GM18511 (cell line): ENCODE measurements at regions not wholly inside any gene's neighbourhood (a gene's known extent, or its start where the extent isn't known, plus 50 kb on each side); places are given as distances from the start of the nearest gene placed in this dataset.
"Not testable (repeated sequence)": the region's sequence is repeated elsewhere in the genome, so short reads cannot be mapped to it uniquely, and the experiment has no call there.

ENCODE experiments used
- ATAC-seq: cut with Tn5 transposase; IDR thresholded peaks from one replicate; pipeline ENCODE4 v1.9.1; 2021; ENCODE audit warnings: mild to moderate bottlenecking, moderate library complexity; ENCODE audit not compliant: unreplicated experiment

DNA sequence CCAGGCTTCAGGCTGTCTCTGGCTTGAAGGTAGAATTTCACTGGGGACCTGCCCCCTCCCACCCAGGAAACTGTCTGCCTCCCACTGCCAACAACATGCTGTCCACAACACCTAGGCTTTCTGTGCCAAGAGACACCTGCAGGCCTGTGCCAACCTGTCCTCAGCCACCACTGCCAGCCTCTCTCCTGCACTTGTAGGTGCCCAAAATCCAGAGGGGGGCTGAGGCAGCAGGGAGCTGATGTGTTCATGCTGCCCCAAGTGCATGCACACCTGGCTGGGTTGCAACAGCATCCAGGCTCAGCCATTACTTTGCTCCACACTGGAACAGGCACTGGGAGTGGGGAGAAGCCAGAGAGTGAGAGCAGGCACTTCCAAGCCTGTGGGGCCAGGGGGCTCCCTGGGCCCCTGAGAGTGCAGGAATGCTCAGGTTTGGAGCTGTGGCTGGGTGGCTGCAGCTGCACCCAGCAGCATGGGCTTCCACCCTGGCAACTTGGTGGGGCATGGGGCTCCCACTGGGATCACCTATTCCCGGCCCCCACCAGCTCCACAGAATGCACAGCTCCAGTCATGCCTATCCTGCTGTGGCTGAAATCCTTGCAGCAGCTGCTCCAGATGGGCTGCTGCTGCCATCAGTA lies 218.1 kb upstream of the OBI1 start:
- ATAC-seq = no peak

DNA sequence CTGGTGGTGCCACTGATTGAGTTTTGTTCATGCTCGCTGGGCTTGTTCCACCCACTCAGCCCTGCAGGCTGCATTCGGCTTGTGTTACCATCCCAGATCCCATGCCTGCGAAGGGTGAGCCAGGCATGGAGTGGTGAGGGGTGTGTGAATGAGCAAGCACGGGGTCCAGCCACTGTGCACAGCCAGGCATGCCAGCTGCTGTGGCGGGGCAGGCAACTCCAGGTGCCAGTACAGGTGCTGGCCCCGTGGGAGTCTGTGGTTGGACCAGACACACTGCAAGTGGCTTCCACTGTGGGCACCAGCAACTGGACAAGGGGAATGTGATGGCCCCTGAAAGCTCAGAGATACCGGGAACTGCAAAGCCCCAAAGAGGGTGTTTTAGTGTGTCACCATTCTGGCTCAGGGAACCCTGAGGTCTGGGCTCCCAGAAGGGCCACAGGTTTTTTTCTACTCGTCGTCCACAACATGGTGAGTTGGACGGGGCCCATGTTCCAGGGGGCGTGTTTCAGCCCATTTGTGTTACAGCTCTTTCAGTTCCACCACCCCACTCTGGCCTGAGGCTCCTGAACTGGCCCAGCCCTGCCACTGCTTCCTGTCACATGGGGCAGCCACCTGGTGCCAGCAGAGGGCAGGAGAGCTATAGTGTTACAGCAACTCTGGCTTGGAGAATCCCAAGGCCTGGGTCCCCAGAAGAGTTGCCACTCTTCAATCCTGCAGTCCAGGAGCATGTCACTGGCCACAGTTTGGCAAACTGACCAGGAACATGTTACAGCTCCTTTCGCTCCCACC lies 217.0 kb upstream of the OBI1 start:
- ATAC-seq = peak; percentile 88

DNA sequence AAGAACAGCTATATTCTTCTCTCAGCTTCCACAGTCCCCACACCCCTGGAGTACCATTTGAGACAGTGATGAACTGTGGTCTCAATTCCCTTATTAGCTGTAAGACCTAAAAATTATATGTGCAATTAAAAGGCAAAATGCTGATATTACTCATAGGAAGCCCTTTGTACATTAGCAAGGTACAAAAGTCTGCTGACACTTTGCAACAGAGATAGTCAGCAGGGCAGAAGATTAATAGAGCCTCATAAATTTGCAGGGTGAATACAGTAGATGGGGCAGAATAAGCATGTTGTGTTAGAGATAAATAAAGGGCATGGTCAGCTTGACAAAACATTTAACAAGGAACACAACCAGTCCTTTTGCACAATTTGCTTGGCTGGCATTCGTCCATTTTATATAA lies 210.0 kb upstream of the OBI1 start:
- ATAC-seq = no peak

DNA sequence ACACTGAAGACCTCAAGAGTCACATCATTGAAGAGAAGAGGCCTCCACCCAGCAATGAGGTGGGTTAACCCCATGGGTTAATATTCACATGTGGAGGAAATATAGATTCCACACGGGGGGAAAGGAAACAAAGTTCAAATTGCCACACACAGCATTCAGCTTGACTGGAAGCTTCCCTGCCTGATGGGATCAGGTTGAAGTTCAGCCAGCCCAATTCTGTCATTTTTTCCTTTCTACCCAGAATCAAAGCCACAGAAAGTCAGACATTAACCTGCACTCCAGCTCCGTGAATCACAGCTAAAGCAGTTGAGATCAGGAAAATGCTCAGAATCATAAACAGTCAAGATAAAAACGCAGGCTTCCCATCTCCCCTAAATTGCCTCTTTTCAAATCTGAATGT lies 208.7 kb upstream of the OBI1 start:
- no peak for ATAC-seq

- not testable (repeated sequence) for ATAC-seq
These were observed 207.1 kb upstream of the OBI1 start for GRCh38 chr13:78866076-78866475.

GRCh38 chr13:78862446-78862845 lies 203.5 kb upstream of the OBI1 start:
- ATAC-seq = no peak

DNA sequence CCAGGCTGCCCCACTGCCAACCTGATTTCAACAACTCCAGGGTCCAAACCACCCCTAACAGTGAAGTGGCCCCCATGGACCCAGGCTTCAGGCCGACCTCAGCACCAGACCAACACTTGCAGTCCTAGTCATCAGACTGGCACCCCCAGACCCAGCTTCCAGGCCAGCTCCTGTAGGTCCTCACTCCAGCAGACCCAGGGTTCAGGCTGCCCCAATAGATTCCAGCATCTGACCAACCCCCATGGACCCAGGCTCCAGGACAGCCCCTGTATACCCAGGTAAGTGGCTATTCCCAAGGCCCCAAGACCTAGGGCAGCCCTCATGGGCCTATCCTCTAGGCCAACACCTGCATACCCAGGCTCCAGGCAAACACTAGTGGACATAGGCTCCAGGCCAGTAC lies 193.8 kb upstream of the OBI1 start:
- no peak for ATAC-seq

DNA sequence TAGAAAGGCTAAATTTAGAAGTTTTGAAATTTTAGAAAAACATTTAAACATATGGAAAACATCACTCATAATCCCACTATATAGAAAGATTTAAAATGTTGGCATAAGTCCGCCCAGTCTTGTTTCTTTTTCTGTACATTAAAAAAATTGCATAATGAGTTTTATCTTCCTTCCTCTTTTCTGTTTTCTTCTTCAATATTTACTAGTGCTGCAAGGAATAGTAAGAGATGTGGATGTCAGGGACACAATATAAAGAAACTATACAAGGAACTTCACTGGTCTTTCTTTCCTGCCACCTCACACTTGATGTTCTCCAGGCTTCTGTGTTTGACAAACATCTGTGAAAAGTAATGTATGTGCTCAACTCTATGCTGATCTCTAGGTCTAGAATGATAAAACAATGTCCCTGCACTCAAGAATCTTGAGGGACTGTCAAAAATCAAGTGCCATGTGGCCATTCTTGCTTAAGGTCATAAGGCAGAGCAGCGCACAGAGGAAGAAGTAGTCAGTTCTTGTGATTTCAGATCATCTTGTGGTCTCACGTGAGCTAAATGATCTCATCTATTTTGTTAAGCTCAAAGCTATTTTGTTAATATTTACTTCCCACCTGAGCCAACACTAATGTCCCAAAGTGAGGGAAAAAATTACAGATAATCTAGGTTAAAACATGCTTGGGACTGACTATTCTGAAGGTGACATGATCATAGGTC lies 186.9 kb upstream of the OBI1 start:
- ATAC-seq = no peak

- no peak for ATAC-seq
These were observed 185.2 kb upstream of the OBI1 start for GRCh38 chr13:78844106-78844505.

DNA sequence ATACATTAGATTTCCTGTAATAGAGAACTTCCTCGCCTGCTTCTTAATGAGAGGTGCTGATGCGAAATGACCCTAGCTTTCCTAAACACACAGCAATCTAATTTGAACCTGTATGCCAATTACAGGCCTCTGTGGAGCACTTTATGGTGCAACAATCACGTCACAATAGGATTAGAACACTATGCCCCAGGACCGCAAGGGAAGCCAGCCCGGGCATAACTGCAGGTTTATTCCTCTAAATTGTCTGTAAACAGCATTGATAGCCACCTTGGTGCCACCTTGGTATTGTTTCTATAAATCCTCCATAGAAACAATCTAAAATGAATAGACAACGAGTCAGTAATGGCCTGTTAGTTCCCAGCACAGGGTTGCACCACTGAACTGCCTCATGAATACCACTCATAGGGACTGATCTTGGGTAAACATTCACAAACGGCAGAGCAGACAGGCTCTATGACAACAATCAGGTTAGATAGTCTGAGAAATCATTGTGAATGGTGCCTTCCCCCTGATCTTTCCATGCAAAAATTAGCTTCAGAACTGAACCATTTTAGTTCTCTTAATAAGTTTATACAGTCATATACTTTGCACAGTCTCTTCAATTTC lies 182.5 kb upstream of the OBI1 start:
- ATAC-seq = no peak

DNA sequence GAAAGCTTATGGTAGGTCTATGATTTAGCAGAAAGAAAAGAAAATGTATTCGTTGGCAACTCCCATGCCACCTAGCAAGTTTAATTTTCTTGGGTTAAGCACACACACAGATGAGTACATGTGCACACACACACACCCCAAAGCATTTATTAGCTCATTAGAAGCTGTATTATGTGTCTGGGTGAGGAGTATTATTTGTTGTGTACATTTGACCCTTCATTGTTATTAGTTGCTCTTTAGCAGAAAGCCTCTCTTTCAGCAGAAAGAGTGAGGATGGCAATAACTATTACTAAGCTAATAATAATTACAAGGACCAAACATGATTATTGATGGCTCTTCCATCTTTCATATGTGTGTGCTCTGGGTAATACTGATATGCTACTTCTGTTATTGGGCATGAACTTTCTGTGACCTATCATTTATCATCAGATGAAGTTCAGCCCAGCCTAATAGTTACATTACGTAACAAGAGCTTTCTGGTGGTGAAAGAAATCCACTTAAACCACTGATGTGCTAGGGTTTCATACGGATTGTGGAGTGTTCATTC lies 177.4 kb upstream of the OBI1 start:
- no peak for ATAC-seq

DNA sequence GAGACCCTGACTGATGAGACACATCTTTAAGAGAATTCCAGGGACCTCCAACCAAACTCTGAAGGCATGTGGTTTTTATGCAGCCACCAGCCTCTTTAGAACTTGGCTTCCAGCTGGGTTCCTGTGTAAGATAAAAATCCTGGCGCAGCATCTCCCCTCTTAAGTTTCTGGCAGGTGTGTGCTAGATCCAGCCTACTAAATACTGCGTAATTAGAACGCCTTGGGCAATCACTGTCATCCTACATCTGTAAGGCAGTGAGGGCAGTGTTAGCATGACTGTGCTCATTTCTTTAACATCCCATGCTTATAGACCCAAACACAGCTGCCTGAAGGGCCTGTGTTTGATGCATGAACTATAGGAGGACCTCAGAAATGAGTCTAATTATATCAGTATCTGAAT lies 173.5 kb upstream of the OBI1 start:
- ATAC-seq = no peak

DNA sequence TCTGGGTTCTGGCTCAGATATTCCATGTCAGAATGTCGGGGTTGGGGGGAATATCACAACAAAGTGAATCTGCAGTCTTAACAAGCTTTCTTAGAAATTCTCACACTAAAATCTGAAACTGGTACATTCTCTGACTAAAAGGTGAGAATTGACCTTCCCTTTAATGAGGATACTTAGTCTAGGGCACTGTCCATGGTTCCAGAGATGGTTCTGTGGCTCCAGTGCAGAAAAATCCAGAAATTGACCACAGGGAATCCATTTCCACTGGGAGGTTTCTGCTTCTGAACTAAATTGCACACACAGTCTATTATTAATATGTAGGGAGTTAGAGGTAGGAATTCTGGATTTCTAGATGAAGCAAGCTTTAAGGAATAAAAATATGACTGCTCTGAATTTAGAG lies 171.6 kb upstream of the OBI1 start:
- ATAC-seq = no peak

GRCh38 chr13:78829821-78830220 lies 170.9 kb upstream of the OBI1 start:
- ATAC-seq = no peak

DNA sequence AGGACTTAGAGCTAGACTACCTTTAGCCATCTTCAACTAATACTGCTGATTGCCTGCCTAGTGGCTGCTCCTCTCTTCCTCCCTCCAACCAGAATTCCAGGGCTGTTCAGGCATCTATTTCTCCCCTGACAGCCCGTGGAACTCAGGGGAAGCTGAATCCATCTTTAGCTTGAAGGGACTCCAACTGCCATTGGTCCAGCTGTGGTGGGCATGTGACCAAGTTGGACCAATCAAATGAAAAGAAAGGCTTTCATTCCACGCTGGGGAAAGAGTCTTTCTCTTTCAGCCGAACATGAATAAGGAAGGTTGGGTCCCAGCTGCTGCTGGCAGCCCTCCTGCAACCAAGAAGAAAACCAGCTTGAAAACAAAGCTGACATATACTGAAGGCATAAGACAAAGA lies 168.5 kb upstream of the OBI1 start:
- no peak for ATAC-seq

GRCh38 chr13:78826936-78827335 lies 168.0 kb upstream of the OBI1 start:
- no peak for ATAC-seq

DNA sequence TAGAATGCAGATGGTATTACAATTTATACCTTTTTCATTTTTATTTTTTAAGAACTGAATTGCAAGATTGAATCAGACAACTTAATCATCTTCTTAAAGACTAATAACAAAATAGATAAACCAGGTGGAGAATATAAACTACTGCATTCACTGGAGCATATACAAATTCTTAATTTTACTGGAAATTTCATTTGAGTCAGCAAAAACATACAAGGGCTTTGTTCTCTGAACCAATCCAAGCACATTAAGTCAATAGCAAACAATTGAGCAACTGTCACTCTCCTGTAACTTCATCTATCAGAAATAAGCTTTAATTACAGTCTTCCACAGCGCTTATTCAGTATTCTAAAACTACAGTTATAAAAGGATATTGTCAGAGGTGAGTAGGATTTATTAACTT lies 167.4 kb upstream of the OBI1 start:
- ATAC-seq = no peak

DNA sequence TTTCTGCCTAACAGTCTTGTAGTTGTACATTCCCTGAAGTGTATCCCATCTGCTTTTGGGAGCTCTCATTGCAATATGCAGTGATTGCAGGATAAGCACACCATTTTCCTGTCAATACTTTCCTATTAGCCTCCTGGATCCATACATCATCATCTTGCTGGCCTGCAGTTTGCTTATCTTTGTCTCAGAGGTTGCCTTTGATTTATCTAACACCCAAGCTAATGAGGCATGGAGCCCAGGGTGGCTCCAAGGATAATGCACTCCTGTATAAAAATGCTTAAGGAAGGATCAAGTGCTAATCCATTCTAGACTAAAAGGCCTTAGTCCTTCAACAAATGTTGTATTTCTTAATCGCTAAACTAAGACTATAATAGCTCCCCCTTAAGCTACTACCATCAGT lies 161.6 kb upstream of the OBI1 start:
- ATAC-seq = no peak

DNA sequence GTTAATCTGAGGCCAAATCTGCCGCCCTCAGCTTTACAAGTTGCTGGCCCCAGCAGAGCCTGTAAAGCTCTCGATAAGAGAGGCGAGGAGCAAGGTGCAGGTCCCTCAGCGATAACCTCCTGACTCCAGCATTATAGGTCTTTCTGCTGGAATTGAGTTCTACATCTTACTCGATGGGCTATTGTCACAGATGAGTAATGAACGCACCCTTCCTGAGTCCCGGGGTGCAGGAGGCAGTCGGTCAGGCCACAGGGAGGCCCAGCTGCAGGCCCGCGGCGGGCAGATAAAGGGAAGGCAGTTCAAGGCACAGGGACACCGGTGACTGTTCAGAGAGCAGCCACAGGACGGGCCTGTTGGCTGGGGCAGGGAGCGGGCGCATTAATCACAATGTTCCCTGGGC lies 157.6 kb upstream of the OBI1 start:
- no peak for ATAC-seq

DNA sequence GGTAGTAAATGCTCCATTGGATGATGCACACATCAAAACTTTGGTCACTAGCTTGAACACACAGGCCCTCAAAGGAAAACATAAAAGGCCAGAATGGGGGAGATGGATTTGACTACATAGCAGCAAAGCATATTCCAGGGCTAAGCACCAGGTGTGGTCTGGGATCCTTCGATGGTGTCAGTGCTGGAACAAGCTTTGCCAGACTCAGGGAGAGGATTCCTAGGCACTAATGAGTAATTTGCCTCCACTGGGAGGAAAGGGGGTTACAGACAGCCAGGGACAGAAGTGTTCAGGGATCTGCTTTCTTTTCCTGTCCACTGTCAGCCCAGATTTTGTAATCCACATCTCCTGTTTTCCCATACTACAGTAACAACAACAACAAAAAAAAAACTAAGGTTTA lies 157.2 kb upstream of the OBI1 start:
- ATAC-seq = no peak

DNA sequence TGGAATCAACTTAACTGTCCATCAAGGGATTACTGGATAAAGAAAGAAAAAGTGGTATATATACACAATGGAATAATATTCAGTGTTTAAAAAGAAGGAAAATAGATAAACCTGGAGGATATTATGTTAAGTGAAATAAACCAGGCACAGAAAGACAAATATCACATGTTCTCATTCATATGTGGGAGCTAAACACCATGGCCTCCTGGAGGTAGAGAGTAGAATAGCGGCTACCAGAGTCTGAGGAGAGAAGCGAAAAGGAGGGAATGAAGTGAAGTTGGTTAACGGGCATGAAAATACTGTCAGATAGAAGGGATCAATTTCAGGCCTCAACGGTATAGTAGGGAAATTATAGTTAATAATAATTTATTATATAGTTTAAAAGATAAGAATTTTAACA lies 147.5 kb upstream of the OBI1 start:
- ATAC-seq = peak; percentile 69
